H1 (cell line): ENCODE measurements at regions not wholly inside any gene's neighbourhood (a gene's known extent, or its start where the extent isn't known, plus 50 kb on each side); places are given as distances from the start of the nearest gene placed in this dataset.

Experiments used
- BRCA1 ChIP-seq: IDR thresholded peaks from 2 replicates; pipeline ENCODE4 v1.6.1; 2012; ENCODE audit warnings: low read depth, low read length, improper control_type of control experiment
- JUND ChIP-seq: IDR thresholded peaks from 2 replicates; pipeline ENCODE4 v1.6.1; 2011; ENCODE audit warnings: mild to moderate bottlenecking, improper control_type of control experiment, low read length
- RAD21 ChIP-seq, 2 experiments: IDR thresholded peaks in 1 of 2; conservative IDR thresholded peaks in 1 of 2; 2 replicates each; pipeline ENCODE4 v1.6.1; 2011; ENCODE audit warnings: low read depth in 2 of 2, low read length in 2 of 2, improper control_type of control experiment in 1 of 2, inconsistent platforms in 1 of 2, mild to moderate bottlenecking in 1 of 2, moderate library complexity in 1 of 2
- SP2 ChIP-seq: IDR thresholded peaks from 2 replicates; pipeline ENCODE4 v1.6.1; 2012; ENCODE audit warnings: mild to moderate bottlenecking, low read length, inconsistent platforms
- TCF12 ChIP-seq: IDR thresholded peaks from 2 replicates; pipeline ENCODE4 v1.6.1; 2011; ENCODE audit warnings: low read depth, mild to moderate bottlenecking, low read length
- ZNF274 ChIP-seq: IDR thresholded peaks from 2 replicates; pipeline ENCODE4 v1.7.0; 2012; ENCODE audit warnings: low read length, borderline replicate concordance; ENCODE audit errors: extremely low read depth
- TF ChIP-seq, protein P1 (sequence below): fragments of 300-600 bp; sonication (generic); IDR thresholded peaks from 2 replicates; pipeline ENCODE4 v1.7.1; 2012; ENCODE audit warnings: low read length, moderate library complexity, mild to moderate bottlenecking, inconsistent platforms; ENCODE audit not compliant: insufficient replicate concordance
- TF ChIP-seq, protein P2 (sequence below): IDR thresholded peaks from 2 replicates; pipeline ENCODE4 v1.6.1; 2011; ENCODE audit warnings: low read depth, mild to moderate bottlenecking, low read length; ENCODE audit not compliant: insufficient read depth
- TF ChIP-seq, protein P3 (sequence below): IDR thresholded peaks from 2 replicates; pipeline ENCODE4 v1.6.1; 2011; ENCODE audit warnings: low read length, improper control_type of control experiment

DNA sequence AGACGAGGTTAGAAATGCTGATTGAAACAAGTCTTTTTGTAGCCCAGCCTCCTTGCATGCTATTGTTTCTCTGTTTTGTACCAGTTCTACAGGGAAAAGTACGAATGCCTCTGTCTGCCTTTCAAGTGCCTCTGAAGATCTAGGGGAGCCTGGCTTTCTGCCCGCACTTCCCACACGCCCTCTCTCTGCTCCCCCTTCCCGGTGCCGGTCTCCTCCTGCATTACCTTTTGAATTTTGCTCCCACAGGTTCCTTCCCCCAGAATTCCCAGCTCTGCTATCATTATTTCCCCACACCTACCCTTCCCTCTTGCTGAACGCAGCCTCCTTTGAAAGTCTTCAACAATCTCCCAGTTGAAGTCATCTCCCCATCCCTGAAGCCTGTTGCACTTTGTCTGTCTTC lies 689.7 kb downstream of the BCL11B start (continued):
- TF ChIP-seq, protein P1, sequence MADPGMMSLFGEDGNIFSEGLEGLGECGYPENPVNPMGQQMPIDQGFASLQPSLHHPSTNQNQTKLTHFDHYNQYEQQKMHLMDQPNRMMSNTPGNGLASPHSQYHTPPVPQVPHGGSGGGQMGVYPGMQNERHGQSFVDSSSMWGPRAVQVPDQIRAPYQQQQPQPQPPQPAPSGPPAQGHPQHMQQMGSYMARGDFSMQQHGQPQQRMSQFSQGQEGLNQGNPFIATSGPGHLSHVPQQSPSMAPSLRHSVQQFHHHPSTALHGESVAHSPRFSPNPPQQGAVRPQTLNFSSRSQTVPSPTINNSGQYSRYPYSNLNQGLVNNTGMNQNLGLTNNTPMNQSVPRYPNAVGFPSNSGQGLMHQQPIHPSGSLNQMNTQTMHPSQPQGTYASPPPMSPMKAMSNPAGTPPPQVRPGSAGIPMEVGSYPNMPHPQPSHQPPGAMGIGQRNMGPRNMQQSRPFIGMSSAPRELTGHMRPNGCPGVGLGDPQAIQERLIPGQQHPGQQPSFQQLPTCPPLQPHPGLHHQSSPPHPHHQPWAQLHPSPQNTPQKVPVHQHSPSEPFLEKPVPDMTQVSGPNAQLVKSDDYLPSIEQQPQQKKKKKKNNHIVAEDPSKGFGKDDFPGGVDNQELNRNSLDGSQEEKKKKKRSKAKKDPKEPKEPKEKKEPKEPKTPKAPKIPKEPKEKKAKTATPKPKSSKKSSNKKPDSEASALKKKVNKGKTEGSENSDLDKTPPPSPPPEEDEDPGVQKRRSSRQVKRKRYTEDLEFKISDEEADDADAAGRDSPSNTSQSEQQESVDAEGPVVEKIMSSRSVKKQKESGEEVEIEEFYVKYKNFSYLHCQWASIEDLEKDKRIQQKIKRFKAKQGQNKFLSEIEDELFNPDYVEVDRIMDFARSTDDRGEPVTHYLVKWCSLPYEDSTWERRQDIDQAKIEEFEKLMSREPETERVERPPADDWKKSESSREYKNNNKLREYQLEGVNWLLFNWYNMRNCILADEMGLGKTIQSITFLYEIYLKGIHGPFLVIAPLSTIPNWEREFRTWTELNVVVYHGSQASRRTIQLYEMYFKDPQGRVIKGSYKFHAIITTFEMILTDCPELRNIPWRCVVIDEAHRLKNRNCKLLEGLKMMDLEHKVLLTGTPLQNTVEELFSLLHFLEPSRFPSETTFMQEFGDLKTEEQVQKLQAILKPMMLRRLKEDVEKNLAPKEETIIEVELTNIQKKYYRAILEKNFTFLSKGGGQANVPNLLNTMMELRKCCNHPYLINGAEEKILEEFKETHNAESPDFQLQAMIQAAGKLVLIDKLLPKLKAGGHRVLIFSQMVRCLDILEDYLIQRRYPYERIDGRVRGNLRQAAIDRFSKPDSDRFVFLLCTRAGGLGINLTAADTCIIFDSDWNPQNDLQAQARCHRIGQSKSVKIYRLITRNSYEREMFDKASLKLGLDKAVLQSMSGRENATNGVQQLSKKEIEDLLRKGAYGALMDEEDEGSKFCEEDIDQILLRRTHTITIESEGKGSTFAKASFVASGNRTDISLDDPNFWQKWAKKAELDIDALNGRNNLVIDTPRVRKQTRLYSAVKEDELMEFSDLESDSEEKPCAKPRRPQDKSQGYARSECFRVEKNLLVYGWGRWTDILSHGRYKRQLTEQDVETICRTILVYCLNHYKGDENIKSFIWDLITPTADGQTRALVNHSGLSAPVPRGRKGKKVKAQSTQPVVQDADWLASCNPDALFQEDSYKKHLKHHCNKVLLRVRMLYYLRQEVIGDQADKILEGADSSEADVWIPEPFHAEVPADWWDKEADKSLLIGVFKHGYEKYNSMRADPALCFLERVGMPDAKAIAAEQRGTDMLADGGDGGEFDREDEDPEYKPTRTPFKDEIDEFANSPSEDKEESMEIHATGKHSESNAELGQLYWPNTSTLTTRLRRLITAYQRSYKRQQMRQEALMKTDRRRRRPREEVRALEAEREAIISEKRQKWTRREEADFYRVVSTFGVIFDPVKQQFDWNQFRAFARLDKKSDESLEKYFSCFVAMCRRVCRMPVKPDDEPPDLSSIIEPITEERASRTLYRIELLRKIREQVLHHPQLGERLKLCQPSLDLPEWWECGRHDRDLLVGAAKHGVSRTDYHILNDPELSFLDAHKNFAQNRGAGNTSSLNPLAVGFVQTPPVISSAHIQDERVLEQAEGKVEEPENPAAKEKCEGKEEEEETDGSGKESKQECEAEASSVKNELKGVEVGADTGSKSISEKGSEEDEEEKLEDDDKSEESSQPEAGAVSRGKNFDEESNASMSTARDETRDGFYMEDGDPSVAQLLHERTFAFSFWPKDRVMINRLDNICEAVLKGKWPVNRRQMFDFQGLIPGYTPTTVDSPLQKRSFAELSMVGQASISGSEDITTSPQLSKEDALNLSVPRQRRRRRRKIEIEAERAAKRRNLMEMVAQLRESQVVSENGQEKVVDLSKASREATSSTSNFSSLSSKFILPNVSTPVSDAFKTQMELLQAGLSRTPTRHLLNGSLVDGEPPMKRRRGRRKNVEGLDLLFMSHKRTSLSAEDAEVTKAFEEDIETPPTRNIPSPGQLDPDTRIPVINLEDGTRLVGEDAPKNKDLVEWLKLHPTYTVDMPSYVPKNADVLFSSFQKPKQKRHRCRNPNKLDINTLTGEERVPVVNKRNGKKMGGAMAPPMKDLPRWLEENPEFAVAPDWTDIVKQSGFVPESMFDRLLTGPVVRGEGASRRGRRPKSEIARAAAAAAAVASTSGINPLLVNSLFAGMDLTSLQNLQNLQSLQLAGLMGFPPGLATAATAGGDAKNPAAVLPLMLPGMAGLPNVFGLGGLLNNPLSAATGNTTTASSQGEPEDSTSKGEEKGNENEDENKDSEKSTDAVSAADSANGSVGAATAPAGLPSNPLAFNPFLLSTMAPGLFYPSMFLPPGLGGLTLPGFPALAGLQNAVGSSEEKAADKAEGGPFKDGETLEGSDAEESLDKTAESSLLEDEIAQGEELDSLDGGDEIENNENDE = no peak
- TF ChIP-seq, protein P2, sequence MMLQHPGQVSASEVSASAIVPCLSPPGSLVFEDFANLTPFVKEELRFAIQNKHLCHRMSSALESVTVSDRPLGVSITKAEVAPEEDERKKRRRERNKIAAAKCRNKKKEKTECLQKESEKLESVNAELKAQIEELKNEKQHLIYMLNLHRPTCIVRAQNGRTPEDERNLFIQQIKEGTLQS = no peak
- TF ChIP-seq SP2 = no peak
- no peak for TF ChIP-seq RAD21 (IDR thresholded peaks at IDR 0.05 in 1 of 2, conservative IDR thresholded peaks at IDR 0.05 in 1 of 2; ENCODE audit: low read depth in 2 of 2, low read length in 2 of 2)
- TF ChIP-seq ZNF274 = no peak
- TF ChIP-seq, protein P3, sequence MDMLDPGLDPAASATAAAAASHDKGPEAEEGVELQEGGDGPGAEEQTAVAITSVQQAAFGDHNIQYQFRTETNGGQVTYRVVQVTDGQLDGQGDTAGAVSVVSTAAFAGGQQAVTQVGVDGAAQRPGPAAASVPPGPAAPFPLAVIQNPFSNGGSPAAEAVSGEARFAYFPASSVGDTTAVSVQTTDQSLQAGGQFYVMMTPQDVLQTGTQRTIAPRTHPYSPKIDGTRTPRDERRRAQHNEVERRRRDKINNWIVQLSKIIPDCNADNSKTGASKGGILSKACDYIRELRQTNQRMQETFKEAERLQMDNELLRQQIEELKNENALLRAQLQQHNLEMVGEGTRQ = no peak
- TF ChIP-seq BRCA1 = no peak
- TF ChIP-seq TCF12 = no peak
- TF ChIP-seq JUND = no peak
- TF ChIP-seq, all 59 proteins: peak for 0
